HG02885 (cell line): ENCODE measurements at regions not wholly inside any gene's neighbourhood (a gene's known extent, or its start where the extent isn't known, plus 50 kb on each side); places are given as distances from the start of the nearest gene placed in this dataset.
"Not testable (repeated sequence)": the region's sequence is repeated elsewhere in the genome, so short reads cannot be mapped to it uniquely, and the experiment has no call there.

Source experiments
- ATAC-seq: cut with Tn5 transposase; IDR thresholded peaks from one replicate; pipeline ENCODE4 v1.9.1; 2021; ENCODE audit warnings: mild to moderate bottlenecking; ENCODE audit not compliant: unreplicated experiment, poor library complexity

- ATAC-seq, result no peak
Observed at GRCh38 chrX:8105531-8105930, 65.5 kb downstream of the VCX2 start.

- ATAC-seq, result no peak
Observed at GRCh38 chrX:8103655-8104054, 67.4 kb downstream of the VCX2 start.

- no peak for ATAC-seq
Observed at GRCh38 chrX:8091510-8091909, 79.6 kb downstream of the VCX2 start.

- no peak for ATAC-seq
Observed at GRCh38 chrX:8090906-8091305, 80.2 kb downstream of the VCX2 start.

- ATAC-seq, result no peak
Observed at GRCh38 chrX:8090482-8090881, 80.6 kb downstream of the VCX2 start.

GRCh38 chrX:8089141-8089540, 81.9 kb downstream of the VCX2 start:
- no peak for ATAC-seq

GRCh38 chrX:8084006-8084405, 87.1 kb downstream of the VCX2 start:
- ATAC-seq, result no peak

- no peak for ATAC-seq
Observed at GRCh38 chrX:8083286-8083685, 87.8 kb downstream of the VCX2 start.

GRCh38 chrX:8075636-8076035, 95.4 kb downstream of the VCX2 start:
- ATAC-seq, result no peak

- ATAC-seq, result no peak
Observed at GRCh38 chrX:8067754-8068462, 103.2 kb downstream of the VCX2 start.

- no peak for ATAC-seq
Observed at GRCh38 chrX:8052909-8053308, 118.2 kb downstream of the VCX2 start.

- ATAC-seq, result no peak
Observed at GRCh38 chrX:8049827-8050226, 121.2 kb downstream of the VCX2 start.

GRCh38 chrX:8048466-8048865, 121.3 kb upstream of the PNPLA4 start:
- ATAC-seq, result peak; percentile 86

- ATAC-seq, result no peak
Observed at GRCh38 chrX:8044947-8045346, 117.7 kb upstream of the PNPLA4 start.

GRCh38 chrX:8043546-8043945, 116.3 kb upstream of the PNPLA4 start:
- no peak for ATAC-seq

- ATAC-seq, result no peak
Observed at GRCh38 chrX:8043121-8043520, 115.9 kb upstream of the PNPLA4 start.

GRCh38 chrX:8042304-8042703, 115.1 kb upstream of the PNPLA4 start:
- ATAC-seq, result peak; percentile 58

GRCh38 chrX:8039711-8040110, 112.5 kb upstream of the PNPLA4 start:
- not testable (repeated sequence) for ATAC-seq

- ATAC-seq, result no peak
Observed at GRCh38 chrX:8037593-8038348, 110.6 kb upstream of the PNPLA4 start.

GRCh38 chrX:8036914-8037313, 109.7 kb upstream of the PNPLA4 start:
- no peak for ATAC-seq

- ATAC-seq, result no peak
Observed at GRCh38 chrX:8034058-8034457, 106.8 kb upstream of the PNPLA4 start.

GRCh38 chrX:8033175-8033574, 106.0 kb upstream of the PNPLA4 start:
- no peak for ATAC-seq
